GM19397 (cell line): ENCODE measurements at regions not wholly inside any gene's neighbourhood (a gene's known extent, or its start where the extent isn't known, plus 50 kb on each side); places are given as distances from the start of the nearest gene placed in this dataset.

ENCODE experiments used
- ATAC-seq: cut with Tn5 transposase; IDR thresholded peaks from one replicate; pipeline ENCODE4 v1.9.1; 2021; ENCODE audit warnings: mild to moderate bottlenecking, moderate library complexity; ENCODE audit not compliant: unreplicated experiment

GRCh38 chr13:50585674-50586413 is 257.6 kb downstream of the DLEU7 start:
- no peak for ATAC-seq

GRCh38 chr13:50586414-50587083 is 256.9 kb downstream of the DLEU7 start:
- ATAC-seq: no peak

GRCh38 chr13:50587115-50587514 is 256.4 kb downstream of the DLEU7 start:
- no peak for ATAC-seq

DNA sequence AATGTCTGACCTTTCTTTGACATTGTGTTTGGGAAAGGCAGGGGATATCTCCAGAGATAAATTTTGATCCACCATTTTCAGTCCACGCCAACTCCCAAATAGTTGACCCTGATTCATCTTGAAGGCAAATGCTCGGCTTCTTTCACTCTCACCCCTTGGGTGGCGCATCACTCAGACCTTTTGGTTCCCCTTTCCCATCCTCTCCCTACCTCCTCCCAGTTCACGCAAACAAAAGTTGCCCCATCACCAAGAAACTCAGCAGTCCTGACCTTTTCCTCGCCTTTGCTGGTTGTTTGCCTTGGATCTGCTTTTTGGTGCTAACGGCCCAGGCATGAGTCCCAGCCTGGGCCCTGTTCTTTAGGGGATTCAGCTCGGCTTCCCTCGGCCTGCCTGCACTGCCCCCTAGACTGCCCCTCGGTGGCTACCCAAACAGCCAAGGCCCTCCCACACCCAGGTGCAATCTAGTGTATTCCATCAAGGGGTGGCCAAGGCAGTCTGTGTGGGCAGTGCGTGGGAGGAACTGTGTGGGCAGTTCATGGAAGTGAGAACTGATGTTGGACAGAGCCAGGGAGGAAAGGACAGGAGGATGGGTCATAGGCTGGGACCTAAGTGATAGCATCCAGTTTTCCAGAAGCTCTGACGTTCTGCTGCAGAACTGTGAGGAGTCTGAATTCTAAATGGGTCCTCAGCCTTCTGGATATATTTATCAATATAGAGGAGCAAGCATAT is 255.7 kb downstream of the DLEU7 start:
- no peak for ATAC-seq

DNA sequence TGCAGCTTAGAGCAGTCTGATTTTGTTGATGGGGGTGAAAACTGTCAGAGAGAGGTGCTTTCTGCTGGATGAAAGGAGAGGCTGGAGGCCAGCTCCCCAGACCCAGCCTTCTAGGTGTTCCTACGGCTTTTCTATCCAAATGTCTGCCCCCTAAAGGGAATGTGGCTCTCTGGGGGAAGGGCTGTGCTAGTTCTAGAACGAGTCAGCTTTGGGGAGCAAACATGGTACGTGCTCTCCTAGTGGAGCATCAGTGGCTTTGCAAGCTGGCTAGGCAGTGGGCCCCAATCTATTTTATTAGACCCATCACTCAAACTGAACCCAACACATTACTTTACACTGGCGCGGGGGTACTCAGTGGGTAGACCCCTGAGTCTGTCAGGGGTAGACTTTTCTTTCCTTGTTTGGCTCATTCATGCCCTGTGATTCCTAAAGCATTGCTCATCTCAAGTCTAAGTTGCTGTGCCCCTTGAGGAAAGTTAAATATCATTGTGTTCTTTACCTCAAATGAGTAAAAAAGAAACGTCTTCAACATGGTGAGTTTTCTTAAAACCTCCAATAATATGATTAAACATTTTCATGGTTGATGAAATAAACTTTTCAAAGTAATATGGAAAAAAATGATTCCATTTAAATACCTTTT is 254.9 kb downstream of the DLEU7 start:
- ATAC-seq: no peak

GRCh38 chr13:50589139-50589538 is 254.4 kb downstream of the DLEU7 start:
- no peak for ATAC-seq

DNA sequence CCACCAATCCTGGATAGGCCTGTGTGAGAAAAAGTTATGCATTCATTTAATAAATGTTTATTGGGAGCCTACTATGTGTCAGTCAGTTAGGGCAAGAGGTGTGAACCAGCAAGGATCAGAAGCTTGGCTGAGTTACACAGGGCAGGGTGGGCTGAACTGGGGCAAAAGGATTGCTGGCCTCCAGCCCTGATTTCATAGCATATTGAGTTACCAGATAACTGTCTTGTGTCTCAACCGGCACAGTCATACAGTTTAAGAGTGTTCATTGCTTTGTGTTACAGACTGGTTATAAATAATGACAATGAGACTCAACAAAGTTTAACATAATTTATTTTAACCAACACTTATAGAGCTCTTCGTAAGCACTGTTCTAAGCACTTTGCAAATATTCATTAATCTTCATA is 253.8 kb downstream of the DLEU7 start:
- ATAC-seq: no peak

- no peak for ATAC-seq
Observed at GRCh38 chr13:50592412-50593155, 250.9 kb downstream of the DLEU7 start.

DNA sequence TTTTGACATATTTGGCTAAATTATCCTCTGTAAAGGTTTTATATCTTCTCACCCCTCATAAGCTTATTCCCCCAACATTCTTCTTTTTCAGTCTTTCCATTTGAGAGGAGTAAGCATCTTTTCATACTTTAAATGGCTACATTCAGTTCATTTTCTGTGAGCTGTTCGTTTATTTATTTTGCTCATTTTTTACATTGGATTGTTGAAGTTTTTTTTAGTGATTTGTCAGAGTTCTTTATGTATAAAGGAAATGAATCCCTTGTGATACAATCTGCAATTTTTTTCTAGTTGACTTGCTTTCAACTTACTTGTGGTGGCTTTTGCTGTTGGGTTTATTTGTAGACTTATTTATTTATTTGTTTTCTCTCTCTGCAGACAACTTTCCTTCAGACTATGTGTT is 250.3 kb downstream of the DLEU7 start:
- ATAC-seq: no peak

DNA sequence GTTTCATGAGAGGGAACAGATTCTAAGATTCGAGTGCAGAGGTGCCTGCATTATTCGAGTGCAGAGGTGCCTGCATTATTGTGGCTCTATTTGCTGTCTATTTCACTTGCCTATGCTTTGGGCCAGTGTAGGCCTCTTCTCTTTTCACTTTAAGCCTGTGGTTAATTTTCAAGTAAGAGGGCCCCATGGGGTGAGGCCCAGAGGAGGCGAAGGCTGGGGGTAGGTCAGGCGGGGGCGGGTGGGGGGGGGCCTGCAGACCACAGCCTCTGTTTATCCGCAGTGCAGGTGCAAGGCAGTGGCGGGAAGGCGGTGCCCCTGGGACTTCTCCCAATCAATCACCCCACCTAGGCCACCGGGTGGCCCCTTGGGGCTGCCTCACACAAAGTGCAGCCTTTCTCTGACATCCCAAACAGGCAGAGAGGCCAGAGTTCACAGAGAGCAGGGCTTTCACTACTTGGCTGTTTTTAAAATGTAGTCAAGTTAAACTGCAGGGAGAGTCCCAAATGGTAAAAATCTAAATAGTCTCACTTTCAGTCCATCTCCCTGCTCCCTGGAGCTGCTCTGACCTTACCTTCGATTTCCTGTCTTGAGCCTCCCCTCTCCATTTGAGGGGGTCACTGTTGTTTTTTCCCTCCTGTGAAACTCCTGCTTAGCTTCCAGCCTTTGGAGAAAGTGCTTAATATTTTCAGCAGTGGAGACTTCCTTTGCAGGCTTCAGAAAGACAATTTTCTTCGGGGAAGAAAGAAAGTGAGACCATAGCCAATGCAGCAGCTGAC is 249.0 kb downstream of the DLEU7 start:
- peak; percentile 89 for ATAC-seq

DNA sequence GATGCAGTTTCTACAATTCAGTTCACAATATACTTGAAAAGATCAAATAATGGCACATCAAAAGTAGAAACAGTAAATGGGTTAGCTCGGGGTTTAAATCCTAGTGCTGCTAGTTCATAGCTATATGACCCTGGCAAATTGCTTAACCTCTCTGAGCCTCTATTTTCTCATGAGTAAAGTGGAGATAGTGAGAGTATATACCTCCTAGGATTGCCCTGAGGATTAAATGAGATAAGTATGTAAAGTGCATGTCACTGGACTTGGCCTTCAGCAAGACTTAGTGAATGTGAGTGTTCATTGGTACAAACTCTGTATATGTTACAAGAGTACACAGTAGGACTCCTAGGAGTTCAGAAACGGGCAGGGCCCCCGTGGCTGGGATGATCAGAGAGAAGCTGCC is 248.3 kb downstream of the DLEU7 start:
- no peak for ATAC-seq

GRCh38 chr13:50596156-50596555 is 247.3 kb downstream of the DLEU7 start:
- ATAC-seq: no peak

- ATAC-seq: no peak
Observed at GRCh38 chr13:50596776-50597203, 246.7 kb downstream of the DLEU7 start.

DNA sequence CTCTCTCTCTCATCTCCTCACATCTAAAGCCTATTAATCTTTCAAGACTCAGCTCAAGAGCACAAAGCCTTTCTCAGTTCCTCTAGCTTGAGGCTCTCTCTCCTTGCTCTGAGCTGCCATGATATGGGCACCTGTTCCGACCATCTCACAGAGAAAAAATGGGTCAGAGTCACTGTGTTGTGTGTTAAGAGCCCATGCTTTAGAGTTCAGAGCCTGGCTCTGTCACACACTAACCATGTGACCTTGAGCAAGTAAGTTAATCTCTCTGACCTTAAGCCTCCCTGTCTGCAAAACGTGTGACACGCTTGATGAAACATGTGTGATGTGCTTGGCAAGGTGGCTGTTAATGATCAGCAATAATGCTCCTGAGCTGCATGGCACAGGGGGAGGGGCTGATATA is 245.2 kb downstream of the DLEU7 start:
- peak; percentile 34 for ATAC-seq

DNA sequence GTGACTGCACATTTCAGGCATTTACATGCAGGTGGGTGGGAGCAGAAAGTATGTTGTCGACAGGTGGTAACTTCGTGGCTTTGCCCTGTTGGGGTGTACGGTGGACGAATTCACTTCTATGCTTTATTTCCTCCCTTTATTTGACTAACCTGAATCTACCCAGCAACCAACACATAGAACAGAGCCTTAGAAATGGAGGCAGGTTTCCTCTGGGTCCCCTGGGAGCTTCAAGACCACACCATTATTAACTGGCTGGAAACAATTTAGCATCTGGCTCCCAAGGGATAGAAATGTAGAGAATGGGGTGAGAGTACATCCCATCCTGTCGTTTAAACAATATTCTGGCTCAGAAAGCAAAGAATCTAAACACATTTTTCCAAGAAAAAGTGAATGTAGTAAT is 244.4 kb downstream of the DLEU7 start:
- no peak for ATAC-seq

GRCh38 chr13:50599927-50600326 is 243.6 kb downstream of the DLEU7 start:
- ATAC-seq: no peak

DNA sequence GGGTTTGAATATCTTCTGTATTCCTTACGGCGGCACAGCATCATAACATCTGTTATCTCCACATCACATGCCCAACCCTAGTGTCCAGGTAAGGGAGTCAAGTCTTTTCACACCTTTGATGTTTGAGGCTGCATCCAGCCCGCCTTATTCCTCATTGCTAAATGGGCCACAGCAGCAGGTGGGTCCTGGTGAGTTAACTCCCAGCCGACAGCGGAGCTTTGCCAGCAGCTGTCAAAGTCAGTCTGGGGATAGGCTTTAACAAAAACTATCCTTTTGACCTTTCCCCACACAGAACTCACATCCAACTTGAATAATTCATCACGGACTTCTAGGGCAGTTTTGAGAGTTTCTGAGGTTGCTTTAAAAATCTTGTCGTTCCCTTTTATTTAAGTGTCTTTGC is 235.1 kb downstream of the DLEU7 start:
- ATAC-seq: no peak

- no peak for ATAC-seq
Observed at GRCh38 chr13:50609011-50609410, 234.5 kb downstream of the DLEU7 start.

- ATAC-seq: no peak
Observed at GRCh38 chr13:50610238-50610637, 233.3 kb downstream of the DLEU7 start.
